ENCODE measurements at regions not wholly inside any gene's neighbourhood (a gene's known extent, or its start where the extent isn't known, plus 50 kb on each side); places are given as distances from the start of the nearest gene placed in this dataset.
A peak's percentile ranks its signal among the peaks of the same experiment; 100 is the strongest.
"Not testable (repeated sequence)": the region's sequence is repeated elsewhere in the genome, so short reads cannot be mapped to it uniquely, and the experiment has no call there.

GRCh38 chr18:58805467-58806187, 59.0 kb upstream of the ZNF532 start:
- no peak for DNase-seq (ENCODE audit: insufficient read length, low spot score)
- FAIRE-seq = no peak

GRCh38 chr18:58806826-58807714, 57.6 kb upstream of the ZNF532 start:
- DNase-seq (ENCODE audit: insufficient read length, low spot score) = peak; percentile 76
- FAIRE-seq = peak; percentile 91

GRCh38 chr18:58807766-58808165, 56.9 kb upstream of the ZNF532 start:
- DNase-seq (ENCODE audit: insufficient read length, low spot score) = no peak
- FAIRE-seq = peak; percentile 64

GRCh38 chr18:58808349-58808748, 56.3 kb upstream of the ZNF532 start:
- DNase-seq (ENCODE audit: insufficient read length, low spot score) = no peak
- no peak for FAIRE-seq

- DNase-seq (ENCODE audit: insufficient read length, low spot score); FAIRE-seq: not testable (repeated sequence)
Measured at GRCh38 chr18:58811859-58812258, 52.8 kb upstream of the ZNF532 start.

- DNase-seq (ENCODE audit: insufficient read length, low spot score) (no peak), FAIRE-seq (no peak)
Measured at GRCh38 chr18:58813105-58813504, 51.6 kb upstream of the ZNF532 start.

GRCh38 chr18:58813561-58814225, 51.0 kb upstream of the ZNF532 start:
- DNase-seq (ENCODE audit: insufficient read length, low spot score) (no peak), FAIRE-seq (no peak)

- FAIRE-seq = no peak
- no peak for DNase-seq (ENCODE audit: insufficient read length, low spot score)
Measured at GRCh38 chr18:58814317-58814716, 50.4 kb upstream of the ZNF532 start.
